Right renal cortex interstitium (tissue), 3 donors: ENCODE measurements at regions not wholly inside any gene's neighbourhood (a gene's known extent, or its start where the extent isn't known, plus 50 kb on each side); places are given as distances from the start of the nearest gene placed in this dataset.

Experiments used
- DNase-seq, 3 donors: peaks; one replicate each; pipeline ENCODE4 v3.0.0-alpha.2; 2013; ENCODE audit warnings: low read depth in 3 of 3, low spot score in 2 of 3

GRCh38 chr17:15112846-15113617 lies 152.1 kb downstream of the PMP22 start:
- DNase-seq: no peak

GRCh38 chr17:15109608-15110007 lies 155.5 kb downstream of the PMP22 start:
- no peak for DNase-seq

- DNase-seq: no peak
Observed at GRCh38 chr17:15108992-15109391, 156.1 kb downstream of the PMP22 start.

DNA sequence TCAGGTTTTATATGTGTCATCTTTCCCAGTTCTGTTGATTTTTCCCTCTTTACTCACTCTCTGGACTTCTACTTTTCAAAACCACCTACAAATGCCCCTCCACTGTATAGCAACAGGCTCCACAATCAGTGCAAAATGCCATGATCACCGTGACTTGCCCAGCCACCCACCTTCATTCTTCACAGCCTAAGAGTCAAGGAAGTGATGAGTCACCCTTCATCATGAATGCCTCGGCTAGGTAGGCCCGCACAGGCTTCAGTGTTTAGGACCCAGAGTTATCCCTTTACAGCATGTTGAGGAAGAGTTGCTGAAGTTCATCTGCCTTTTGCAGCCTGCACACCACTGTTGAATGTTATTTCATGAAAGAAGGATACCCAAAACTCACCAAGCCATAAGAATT lies 158.6 kb downstream of the PMP22 start:
- DNase-seq: no peak

DNA sequence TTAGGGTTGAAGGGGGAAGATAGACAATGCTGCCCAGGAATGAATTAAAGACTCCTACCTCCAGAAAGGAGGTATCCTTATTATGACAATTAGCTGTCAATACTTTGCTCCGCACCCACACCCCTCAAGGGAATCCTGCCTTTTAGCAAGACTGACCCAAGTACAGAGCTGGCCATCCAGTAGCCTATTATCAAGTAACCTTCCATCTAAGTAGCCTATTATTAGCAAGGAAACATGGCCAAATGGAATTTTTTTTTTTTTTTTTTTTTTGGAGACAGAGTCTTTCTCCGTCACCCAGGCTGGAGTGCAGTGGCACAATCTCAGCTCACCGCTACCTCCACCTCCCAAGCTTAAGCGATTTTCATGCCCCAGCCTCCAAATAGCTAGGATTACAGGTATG lies 161.3 kb downstream of the PMP22 start:
- no peak for DNase-seq

DNA sequence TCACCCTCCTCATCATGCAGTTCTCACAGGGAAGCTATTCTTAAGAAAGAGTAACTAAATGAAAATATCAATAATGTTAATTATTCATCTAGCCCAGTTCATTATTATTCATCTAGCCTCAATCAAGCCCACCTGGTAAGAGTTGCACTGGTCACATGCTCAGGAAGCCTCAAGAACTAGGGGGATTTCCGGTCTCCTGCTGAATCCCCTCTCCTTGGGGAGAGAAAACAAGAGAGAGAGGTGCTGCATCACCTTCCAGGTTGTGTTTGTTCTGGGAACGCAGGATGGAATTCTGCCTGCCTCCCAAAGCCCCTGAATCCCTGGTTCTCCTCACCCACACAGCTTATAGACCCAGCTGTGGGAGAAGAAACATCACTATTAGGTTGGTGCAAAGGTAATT lies 164.0 kb downstream of the PMP22 start:
- no peak for DNase-seq

DNA sequence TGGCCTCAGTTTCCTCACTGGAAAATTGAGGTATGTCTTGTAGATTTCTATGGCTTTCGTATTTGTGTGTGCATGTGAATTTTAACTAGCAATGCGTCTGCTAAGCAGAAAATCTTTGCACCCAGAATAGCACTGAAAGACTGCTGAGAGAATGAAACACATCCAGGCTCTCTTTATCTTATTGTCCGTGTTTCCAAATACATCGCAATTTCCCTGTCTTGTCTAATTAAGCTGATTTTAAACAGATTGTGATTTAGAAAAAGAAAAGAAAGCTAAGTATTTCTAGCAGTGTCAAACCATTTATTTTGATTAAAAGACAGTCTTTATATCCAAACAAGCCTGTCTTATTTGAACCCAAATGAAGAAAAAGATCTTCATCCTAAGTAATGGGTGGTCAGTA lies 168.6 kb downstream of the PMP22 start:
- DNase-seq: no peak

GRCh38 chr17:15095935-15096334 lies 169.2 kb downstream of the PMP22 start:
- DNase-seq: no peak

GRCh38 chr17:15092762-15093161 lies 172.4 kb downstream of the PMP22 start:
- no peak for DNase-seq

DNA sequence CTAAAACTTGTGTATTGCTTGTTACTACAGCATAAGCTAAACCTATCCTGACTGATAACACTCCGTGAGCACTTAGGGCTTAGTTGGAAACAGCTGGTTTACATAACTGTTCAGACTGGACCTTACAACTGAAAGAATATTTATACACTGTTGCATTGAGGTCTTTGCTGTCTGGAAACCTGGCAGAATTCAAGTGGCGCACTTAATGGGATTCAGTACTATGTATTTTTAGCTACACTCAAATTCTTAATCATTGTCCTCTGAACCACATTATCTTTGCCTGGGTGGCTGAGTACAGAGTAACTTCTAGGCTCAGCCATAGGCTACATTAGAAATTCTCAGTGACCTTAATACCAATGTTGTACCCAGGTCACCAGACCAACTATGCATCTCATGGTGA lies 172.9 kb downstream of the PMP22 start:
- no peak for DNase-seq

- no peak for DNase-seq
Observed at GRCh38 chr17:15091825-15092224, 173.3 kb downstream of the PMP22 start.

DNA sequence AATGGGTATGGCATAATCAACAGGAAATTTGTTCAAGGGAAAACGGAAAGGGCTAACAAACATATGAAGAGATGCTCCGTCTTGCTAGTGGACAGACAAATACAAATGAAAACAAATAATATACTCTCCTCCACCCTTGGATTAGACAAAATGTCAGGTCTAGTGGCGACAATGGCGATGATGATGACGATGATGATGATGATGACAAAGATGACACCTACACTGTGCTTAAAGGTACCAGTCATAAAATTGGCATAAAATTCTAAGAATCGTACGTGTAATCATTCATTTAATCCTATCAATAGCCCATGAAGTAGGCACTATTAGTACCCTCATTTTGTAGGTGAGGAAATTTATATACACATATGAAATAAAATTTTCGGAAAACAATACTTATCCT lies 174.6 kb downstream of the PMP22 start:
- DNase-seq: no peak

DNA sequence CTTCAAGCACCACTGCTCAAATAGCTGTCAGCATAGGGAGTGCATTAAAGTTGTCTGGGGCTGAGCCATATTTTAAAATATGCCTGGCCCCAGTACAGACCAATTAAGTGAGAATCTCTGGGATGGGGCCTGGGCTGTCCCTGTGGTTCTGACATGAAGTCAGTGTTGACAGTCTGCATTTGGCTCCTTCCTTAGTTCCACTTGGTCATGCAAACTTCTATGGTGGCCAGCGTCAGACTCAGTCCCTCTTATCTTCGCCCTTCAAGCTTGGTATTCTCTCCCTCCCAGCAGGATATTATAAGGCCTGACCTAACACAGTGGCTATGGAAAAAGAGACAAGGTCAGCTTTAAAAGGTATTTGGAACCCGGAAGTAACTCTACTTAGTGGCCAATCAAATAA lies 177.2 kb downstream of the PMP22 start:
- DNase-seq: no peak

DNA sequence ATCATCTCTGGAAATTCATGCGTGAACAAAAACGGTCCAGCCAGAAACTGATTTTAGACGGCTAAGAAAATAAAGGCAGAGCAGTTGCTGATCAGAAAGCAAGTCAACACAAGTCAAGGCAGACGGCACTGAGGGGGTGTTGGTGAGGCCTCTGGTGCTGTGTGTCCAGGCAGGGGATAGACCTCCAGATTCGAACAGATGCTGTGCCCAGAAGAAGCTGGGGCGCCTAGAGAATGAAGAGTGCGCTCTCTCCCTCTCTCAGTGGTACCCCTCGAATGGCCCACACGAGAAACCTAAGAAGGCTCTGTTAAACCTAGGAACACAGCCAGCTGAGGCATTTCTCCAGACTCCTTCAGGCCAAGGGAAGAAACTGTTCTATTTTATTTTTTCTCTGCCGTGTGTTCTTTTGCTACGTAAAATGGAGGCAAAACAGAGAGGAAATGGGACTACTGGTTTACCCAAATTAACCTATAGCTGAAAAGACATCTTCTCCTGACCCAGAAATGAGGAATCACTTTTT lies 178.3 kb downstream of the PMP22 start:
- no peak for DNase-seq

DNA sequence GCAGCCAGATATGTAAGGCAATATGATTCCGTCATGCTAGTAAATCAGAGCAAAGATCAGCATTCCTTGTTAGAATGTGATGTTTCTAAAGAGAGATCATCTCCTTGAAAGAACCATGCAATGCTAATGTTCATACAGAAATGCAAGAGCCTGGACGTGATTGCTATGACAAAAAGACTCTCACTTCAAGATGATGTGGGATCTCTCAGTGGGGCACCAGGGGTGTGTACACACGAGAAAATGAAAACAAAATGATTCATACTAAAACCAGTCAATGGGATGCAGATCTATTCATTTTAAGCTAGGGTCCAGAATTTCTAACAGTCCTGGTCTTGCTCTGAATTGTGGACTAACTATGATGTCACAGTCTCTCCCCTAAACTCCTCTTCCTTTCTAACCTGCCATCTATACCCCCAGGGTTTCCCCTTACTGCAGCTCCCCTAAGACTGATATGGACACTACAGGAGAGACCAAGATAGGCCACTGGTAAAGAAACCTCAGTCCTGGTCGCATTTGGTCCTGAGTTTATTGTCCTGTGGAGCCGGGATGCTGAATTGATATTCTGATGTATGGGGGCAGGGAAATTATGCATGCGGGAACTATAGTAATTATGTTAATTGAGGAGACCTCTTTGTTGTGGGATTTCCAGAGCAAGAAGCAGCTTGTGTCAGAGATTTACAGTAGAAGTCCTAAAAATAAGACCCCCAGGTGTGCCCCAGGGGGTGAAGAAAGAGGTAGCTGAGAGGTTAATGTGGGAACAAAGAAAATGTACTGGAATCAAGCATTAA lies 179.0 kb downstream of the PMP22 start:
- no peak for DNase-seq

GRCh38 chr17:15083225-15083624 lies 181.9 kb downstream of the PMP22 start:
- no peak for DNase-seq

DNA sequence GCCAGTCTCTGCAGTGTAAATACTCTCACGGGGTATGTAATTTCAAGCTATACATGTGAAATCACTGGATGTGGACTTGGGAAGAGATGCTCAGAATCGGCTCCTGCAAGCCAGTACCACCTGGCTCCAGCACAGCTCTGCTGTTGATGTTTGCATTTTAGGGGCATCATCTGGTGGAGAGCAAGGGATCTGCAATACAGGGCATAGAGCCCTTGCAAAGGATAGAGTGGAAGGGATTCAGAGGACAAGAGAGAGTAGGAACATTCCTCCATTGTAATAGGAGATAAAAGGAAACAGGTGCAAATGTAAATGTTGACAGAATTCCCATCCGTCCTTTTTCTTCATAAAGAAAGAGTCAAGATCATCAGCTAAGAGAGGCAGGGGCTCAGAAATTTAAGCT lies 184.1 kb downstream of the PMP22 start:
- DNase-seq: no peak

GRCh38 chr17:15078570-15078969 lies 186.6 kb downstream of the PMP22 start:
- no peak for DNase-seq

DNA sequence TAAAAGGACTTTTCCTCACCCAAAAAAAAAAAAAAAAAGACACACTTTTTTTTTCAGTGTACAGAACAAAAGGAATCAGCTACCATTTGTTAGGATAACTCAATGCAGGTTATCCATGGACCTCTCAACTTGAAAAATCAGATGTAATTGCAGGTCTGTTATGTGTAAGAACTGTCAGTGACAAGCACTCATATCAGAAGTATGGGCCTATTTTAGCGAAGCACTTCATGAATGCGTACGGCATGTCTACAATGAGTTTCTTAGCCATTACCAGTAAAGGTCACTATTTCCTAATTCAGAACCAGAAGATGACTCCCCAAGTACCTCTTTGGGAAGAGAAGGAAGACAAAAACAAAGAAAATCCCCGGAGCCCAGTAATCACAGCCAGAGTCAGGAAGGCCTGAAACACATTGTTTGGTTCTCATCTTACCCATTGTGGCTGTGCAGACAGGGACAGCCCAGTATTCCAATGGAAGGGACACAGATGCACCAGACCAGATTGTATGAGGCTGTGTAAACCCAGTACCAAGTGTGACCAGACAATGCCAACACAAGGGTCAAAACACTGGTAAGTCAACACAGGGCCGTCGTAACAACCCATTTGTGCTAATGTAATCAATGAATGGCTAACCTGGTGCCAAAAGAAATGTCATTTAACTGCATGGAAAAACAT lies 188.0 kb downstream of the PMP22 start:
- DNase-seq: no peak

GRCh38 chr17:15051933-15052332 lies 213.2 kb downstream of the PMP22 start:
- no peak for DNase-seq

GRCh38 chr17:15049795-15050160 lies 215.3 kb downstream of the PMP22 start:
- no peak for DNase-seq
